HG03159 (cell line): ENCODE measurements at regions not wholly inside any gene's neighbourhood (a gene's known extent, or its start where the extent isn't known, plus 50 kb on each side); places are given as distances from the start of the nearest gene placed in this dataset.

ENCODE experiments used
- ATAC-seq: cut with Tn5 transposase; IDR thresholded peaks from one replicate; pipeline ENCODE4 v1.9.1; 2021; ENCODE audit warnings: mild to moderate bottlenecking, moderate library complexity; ENCODE audit not compliant: unreplicated experiment

DNA sequence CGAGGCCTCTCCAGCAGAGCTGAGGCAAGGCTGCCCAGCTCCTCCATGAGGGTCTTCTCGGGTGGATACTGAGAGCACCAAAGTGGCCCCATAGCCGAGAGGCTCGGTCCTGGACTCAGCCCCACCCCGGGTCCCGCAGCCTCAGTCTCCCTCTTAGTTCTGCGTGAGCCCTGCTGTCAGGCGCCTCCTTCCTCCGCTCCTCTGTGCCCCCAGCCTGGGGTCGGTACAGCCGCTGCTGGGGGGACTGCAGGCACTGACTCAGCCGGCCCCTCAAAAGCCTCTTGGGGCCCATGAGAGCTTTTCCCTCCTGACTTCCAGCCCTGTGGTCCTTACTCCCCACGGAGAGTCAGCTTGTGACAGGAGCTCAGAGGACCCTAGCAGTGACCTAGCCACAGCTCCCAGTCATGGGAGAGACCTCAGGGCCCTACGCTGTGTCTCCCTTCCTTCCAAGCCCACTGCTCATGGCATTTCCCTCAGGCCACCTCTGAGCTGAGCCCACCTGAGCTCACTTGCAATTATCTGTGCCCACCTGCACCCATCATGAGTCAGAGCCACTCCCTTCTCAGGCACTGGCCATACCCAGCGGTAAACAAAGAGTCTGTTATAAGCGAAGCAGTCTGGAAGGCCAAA, 295.0 kb upstream of the RTL1 start:
- no peak for ATAC-seq

DNA sequence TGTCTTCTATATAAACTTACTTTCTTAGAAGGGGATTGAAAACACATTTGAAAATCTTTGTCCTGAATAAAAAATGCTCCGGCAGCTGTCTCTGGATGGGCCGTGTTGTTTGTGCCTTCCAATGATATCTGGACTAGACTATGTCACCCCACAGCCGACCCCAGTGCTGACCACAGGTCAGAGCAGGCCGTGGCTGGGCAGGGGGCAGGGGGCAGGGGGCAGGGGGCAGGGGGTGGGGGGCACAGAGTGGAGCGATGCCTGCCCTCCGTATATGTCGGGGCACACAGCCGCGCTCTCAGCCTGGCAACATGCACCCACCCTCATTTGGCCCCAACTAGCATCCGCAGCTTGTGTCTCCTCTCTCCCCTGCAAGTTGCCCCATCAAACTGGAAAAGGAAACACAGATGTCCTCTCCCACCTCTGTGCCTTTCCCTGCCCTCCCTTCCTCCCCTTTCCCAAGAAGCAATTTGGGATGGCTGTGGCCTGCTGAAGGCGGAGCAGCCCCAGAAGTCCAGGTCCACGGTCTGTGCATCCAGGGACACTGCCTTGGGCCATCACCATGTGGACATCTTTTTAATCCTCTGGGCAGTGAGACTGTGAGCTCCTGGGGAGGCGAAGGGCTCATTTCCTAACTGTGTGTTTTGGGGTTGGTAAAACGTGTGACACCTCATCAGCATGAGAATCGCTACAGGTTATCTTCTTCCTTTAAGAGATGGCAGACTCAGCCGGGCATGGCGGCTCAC, 295.7 kb upstream of the RTL1 start:
- no peak for ATAC-seq

- ATAC-seq = no peak
Measured at GRCh38 chr14:101200008-101200649, 296.6 kb upstream of the RTL1 start.

DNA sequence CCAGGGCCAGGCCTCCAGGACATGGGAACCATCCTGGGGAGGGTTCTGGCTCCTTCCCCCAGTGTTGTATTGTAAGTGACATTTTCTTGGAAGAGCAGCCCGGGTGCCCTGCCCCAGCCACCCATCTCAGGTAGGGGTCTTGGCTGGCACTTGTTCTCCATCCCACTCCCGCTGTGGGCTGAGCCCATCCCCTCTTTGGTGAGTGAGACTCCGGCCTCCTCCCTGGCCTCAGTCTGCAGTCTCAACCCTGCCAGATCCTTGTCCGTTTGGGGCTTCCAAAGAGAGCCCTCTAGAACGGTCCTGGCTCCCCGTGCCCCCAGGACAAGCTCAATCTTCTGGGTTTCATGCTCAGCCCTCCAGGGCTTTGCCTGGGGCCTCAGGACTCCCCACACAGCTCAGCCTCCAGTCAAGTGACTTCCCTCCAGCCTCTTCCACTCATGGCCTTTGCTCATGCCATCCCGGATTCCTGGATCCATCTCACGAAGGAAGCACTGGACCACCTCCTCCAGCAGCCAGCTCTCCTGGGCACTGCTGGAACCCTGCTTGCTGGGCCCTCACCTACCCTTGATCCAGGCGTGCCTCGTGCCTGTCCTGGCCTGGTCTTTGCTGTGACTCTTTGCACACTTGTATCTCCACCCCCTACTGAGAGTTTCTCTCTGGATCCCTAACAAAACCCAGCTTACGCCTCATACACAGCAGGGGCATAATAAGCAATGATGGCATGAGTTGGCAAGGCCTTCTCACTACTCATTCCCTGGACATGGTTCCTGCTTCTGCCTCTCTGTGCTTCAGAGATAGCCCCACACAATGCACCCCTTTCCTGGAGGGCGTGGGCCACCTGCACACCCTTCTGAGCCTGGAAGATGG, 297.4 kb upstream of the RTL1 start:
- ATAC-seq = no peak

DNA sequence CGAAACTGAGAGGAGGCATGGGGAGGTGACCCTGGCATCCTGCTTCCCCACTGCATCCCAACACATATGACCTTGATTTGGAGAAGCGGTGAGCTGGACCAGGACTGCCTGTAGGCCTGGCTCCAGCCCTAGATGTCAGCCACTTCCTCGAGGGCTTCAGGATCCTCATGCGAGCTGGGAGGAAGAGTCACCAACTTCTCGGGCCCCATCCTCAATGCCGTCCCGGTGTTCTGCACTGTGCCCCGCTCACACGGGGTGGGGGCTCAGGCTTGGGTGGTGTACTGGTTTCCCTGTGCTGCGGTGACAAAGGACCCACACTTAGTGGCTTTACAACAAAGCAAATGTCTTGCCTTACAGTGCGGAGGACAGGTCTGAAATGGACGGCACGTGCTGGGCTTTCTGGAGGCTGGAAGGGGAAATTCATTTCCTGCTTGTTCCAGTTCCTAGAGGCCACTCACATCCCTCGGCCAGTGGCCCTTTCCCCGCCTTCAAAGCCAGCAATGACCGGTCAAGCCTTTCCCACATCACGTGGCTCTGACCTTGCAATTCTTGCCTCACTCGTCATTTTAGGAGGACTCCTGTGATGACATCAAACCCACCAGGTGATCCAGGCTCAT, 298.1 kb upstream of the RTL1 start:
- ATAC-seq = no peak

GRCh38 chr14:101202627-101203404, 299.3 kb upstream of the RTL1 start:
- ATAC-seq = no peak

- no peak for ATAC-seq
Measured at GRCh38 chr14:101206556-101206955, 303.0 kb upstream of the RTL1 start.

GRCh38 chr14:101207041-101207440, 303.5 kb upstream of the RTL1 start:
- ATAC-seq = no peak

- no peak for ATAC-seq
Measured at GRCh38 chr14:101207897-101208296, 304.4 kb upstream of the RTL1 start.

DNA sequence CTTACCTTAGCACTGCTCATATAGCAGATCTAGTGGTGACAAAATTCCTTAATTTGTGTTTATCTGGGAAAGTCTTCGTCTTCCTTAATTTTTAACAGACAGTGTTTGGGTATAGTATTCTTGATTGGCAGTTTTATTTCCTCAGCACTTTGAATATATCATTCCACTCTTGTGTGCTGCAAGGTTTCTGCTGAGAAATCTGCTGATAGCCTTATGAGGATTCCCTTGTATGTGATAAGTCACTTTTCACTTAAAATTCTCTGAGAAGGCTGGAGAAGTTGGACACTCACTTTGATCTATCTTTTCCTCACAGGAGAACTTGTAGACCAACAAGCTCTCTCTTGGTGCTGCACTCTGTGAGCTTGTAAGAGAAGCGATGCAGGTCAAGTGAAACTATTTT, 306.1 kb upstream of the RTL1 start:
- no peak for ATAC-seq

DNA sequence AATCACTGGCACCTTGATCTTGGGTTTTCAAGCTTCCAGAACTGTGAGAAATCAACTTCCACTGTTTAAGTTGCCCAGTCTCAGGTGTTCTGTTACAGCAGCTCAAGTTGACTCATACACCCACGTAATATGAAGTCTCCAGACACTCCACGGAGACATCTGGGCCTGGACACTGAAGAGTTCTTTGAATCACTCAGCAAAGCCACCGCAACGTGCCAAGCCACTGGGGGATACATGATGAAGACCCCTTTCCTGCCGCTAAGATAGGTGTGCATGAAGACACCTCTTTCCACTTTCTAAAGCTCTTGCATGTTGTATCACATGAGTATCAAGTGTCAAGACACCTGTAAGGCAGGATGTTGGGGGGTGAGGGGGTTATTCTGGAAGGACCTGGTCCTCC, 311.7 kb upstream of the RTL1 start:
- ATAC-seq = no peak

GRCh38 chr14:101215927-101216326, 312.4 kb upstream of the RTL1 start:
- no peak for ATAC-seq

DNA sequence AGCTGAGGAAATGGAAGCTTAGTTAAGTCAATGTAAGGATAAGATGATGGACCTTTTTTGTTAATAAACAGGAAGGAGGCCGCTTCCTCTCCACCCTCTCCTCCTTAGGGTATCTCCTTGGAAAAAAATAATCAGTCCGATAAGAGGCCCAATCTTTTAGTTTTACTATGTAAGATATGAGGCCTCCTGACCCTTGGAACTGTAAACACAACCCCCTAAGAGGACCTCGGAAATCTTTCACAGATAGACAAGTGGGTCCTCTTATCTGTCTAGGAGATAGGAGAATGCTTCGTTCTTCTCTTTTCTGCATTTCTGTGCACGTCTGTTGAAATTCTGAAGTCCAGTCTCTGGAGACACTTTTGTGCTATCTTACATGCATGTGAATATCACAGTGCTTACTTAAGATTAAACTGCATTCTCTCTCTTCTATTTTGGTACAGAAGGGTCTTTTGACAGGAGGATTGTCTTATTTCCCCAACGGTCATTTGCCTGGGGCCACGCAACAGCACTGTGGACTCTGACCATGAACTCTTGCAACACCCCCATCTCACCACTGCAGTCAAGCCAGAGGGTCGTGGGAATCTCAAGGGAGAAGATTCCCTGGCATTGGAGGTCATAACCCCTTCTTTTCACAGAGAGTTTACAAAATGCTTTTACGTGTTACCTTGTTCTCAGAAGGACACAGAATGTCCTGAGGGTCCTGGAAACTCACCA, 313.0 kb upstream of the RTL1 start:
- no peak for ATAC-seq

- ATAC-seq = no peak
Measured at GRCh38 chr14:101217080-101217463, 313.6 kb upstream of the RTL1 start.

DNA sequence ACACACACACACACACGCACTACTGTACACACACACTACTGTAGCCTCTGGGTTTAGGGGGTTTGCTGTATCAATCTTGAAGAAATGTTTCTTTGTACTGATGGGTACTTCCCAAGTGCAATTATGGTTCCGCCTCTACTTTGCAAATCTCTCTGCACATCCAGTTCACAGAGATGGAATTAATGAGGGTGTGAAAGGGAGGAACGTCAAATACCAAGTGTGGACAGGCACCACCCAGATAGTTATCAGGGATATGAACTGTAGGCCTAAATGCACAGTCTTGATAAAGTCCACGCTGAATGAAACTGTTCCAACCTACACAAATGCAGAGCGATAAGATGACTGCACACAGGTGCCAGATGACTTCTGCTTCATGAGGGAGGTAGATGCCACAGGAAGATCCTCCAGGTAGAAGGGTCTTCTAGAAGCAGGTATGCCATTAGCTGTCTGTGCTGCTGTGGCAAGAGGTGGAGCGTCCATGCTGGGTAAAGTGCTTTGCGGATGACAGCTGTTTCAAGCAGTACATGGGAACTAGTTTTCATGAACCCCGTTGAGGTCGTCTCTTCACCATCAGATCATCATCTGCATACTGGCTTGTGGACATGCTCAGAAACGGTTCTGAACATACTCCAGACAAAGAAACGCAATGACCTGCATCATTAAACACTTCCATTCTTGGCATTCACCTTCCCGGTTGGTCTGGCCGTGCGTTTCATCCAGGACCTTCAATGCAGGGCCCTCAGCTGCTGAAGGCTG, 314.3 kb upstream of the RTL1 start:
- no peak for ATAC-seq

- ATAC-seq = no peak
Measured at GRCh38 chr14:101219896-101220703, 316.6 kb upstream of the RTL1 start.

DNA sequence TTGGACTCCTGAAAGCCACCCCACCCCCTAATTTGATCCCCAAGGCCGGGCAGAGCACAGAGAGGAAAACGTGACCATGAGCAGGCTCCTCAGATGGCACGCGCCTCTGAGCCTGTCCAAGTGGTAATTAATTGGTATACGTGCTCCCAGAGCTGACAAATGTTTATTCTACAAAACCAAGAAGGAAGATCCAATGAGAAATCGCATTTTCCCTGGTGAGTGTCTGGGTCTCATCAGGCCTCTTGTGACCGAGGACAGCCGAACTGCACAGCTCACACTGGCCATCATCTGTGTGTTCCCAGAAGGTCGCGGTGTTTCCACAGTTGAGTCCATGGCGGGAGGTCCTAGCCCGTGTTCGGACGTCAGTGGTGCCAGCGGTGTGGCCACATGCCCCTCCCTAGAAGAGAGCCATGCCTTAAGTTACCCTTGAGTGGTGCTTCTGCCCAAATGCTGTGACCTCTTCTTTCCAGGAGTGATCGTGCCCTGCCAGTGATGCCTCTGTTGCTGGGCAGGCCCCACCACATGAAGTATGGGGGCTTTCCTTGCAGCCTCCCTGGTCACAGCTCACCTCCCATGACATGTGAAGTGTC, 317.5 kb upstream of the RTL1 start:
- no peak for ATAC-seq
